ENCODE measurements at regions not wholly inside any gene's neighbourhood (a gene's known extent, or its start where the extent isn't known, plus 50 kb on each side); places are given as distances from the start of the nearest gene placed in this dataset.

- Histone ChIP-seq H3K4me3 (ENCODE audit: low read length in 3 of 3) (no peak overlapping the region), H3K36me3 (ENCODE audit: control insufficient read depth in 3 of 3, insufficient read depth in 3 of 3, low read length in 3 of 3) (no peaks in the 10 kb centered on the region), H3K9ac (ENCODE audit: low read depth in 1 of 3, low read length in 3 of 3) (no peak overlapping the region), H3K27ac (ENCODE audit: low read depth, low read length) (no peak overlapping the region), H3K4me1 (ENCODE audit: control insufficient read depth in 3 of 3, insufficient read depth in 3 of 3, low read length in 3 of 3) (no peaks in the 10 kb centered on the region), H3K27me3 (ENCODE audit: control insufficient read depth in 3 of 3, insufficient read depth in 3 of 3, low read length in 3 of 3) (no peaks in the 10 kb centered on the region), H3K9me3 (ENCODE audit: control insufficient read depth in 3 of 3, low read length in 3 of 3) (no peaks in the 10 kb centered on the region)
These were observed 629.6 kb upstream of the FANCL start for GRCh38 chr2:58870704-58871103.

- H3K27me3 ChIP-seq (ENCODE audit: control insufficient read depth in 3 of 3, insufficient read depth in 3 of 3, low read length in 3 of 3), result no peaks in the 10 kb centered on the region
- H3K9ac ChIP-seq (ENCODE audit: low read depth in 1 of 3, low read length in 3 of 3), result no peak overlapping the region
- H3K27ac ChIP-seq (ENCODE audit: low read depth, low read length), result no peak overlapping the region
- H3K4me3 ChIP-seq (ENCODE audit: low read length in 3 of 3), result no peak overlapping the region
- H3K36me3 ChIP-seq (ENCODE audit: control insufficient read depth in 3 of 3, insufficient read depth in 3 of 3, low read length in 3 of 3), result no peaks in the 10 kb centered on the region
- no peaks in the 10 kb centered on the region for H3K4me1 ChIP-seq (ENCODE audit: control insufficient read depth in 3 of 3, insufficient read depth in 3 of 3, low read length in 3 of 3)
- H3K9me3 ChIP-seq (ENCODE audit: control insufficient read depth in 3 of 3, low read length in 3 of 3), result no peaks in the 10 kb centered on the region
These were observed 625.8 kb upstream of the FANCL start for GRCh38 chr2:58866946-58867345.

GRCh38 chr2:58866527-58866926, 625.4 kb upstream of the FANCL start:
- Histone ChIP-seq H3K4me3 (ENCODE audit: low read length in 3 of 3) (no peak overlapping the region), H3K27ac (ENCODE audit: low read depth, low read length) (no peak overlapping the region), H3K4me1 (ENCODE audit: control insufficient read depth in 3 of 3, insufficient read depth in 3 of 3, low read length in 3 of 3) (no peaks in the 10 kb centered on the region), H3K27me3 (ENCODE audit: control insufficient read depth in 3 of 3, insufficient read depth in 3 of 3, low read length in 3 of 3) (no peaks in the 10 kb centered on the region), H3K9ac (ENCODE audit: low read depth in 1 of 3, low read length in 3 of 3) (no peak overlapping the region), H3K36me3 (ENCODE audit: control insufficient read depth in 3 of 3, insufficient read depth in 3 of 3, low read length in 3 of 3) (no peaks in the 10 kb centered on the region), H3K9me3 (ENCODE audit: control insufficient read depth in 3 of 3, low read length in 3 of 3) (no peaks in the 10 kb centered on the region)

DNA sequence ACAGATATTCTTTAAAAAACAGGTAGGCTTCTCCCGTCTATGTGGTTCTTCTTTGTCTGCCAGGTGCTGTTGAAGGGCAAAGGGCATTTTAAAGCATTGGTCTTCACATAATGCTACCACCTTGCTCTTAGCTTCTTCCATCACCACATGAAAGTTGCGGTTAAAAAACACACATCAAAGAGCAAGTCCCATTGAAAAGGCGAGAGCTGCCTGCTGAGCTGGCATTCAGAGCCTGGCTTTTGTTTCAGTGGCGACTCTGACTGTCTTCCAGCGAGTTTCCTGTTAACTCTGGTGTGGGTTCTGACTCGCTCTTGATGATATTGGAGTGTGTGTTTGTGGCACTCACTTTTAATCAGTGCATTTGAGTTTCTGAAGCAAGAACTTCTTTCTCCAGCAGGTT, 624.9 kb upstream of the FANCL start:
- Histone ChIP-seq H3K27me3 (ENCODE audit: control insufficient read depth in 3 of 3, insufficient read depth in 3 of 3, low read length in 3 of 3) (no peaks in the 10 kb centered on the region), H3K27ac (ENCODE audit: low read depth, low read length) (no peak overlapping the region), H3K9me3 (ENCODE audit: control insufficient read depth in 3 of 3, low read length in 3 of 3) (no peaks in the 10 kb centered on the region), H3K4me1 (ENCODE audit: control insufficient read depth in 3 of 3, insufficient read depth in 3 of 3, low read length in 3 of 3) (no peaks in the 10 kb centered on the region), H3K36me3 (ENCODE audit: control insufficient read depth in 3 of 3, insufficient read depth in 3 of 3, low read length in 3 of 3) (no peaks in the 10 kb centered on the region), H3K9ac (ENCODE audit: low read depth in 1 of 3, low read length in 3 of 3) (no peak overlapping the region), H3K4me3 (ENCODE audit: low read length in 3 of 3) (no peak overlapping the region)

- H3K36me3 ChIP-seq (ENCODE audit: control insufficient read depth in 3 of 3, insufficient read depth in 3 of 3, low read length in 3 of 3), result no peaks in the 10 kb centered on the region
- H3K4me1 ChIP-seq (ENCODE audit: control insufficient read depth in 3 of 3, insufficient read depth in 3 of 3, low read length in 3 of 3), result no peaks in the 10 kb centered on the region
- no peak overlapping the region for H3K9ac ChIP-seq (ENCODE audit: low read depth in 1 of 3, low read length in 3 of 3)
These were observed 624.3 kb upstream of the FANCL start for GRCh38 chr2:58865436-58865835.

GRCh38 chr2:58862244-58862643, 621.1 kb upstream of the FANCL start:
- H3K36me3 ChIP-seq (ENCODE audit: control insufficient read depth in 3 of 3, insufficient read depth in 3 of 3, low read length in 3 of 3), result no peaks in the 10 kb centered on the region
- no peaks in the 10 kb centered on the region for H3K9me3 ChIP-seq (ENCODE audit: control insufficient read depth in 3 of 3, low read length in 3 of 3)
- H3K4me1 ChIP-seq (ENCODE audit: control insufficient read depth in 3 of 3, insufficient read depth in 3 of 3, low read length in 3 of 3), result no peaks in the 10 kb centered on the region
- no peak overlapping the region for H3K4me3 ChIP-seq (ENCODE audit: low read length in 3 of 3)
- H3K9ac ChIP-seq (ENCODE audit: low read depth in 1 of 3, low read length in 3 of 3), result no peak overlapping the region
- H3K27me3 ChIP-seq (ENCODE audit: control insufficient read depth in 3 of 3, insufficient read depth in 3 of 3, low read length in 3 of 3), result no peaks in the 10 kb centered on the region
- no peak overlapping the region for H3K27ac ChIP-seq (ENCODE audit: low read depth, low read length)

More at GRCh38 chr2:58865436-58865835, 624.3 kb upstream of the FANCL start:
- Histone ChIP-seq H3K4me3 (ENCODE audit: low read length in 3 of 3) (no peak overlapping the region), H3K27me3 (ENCODE audit: control insufficient read depth in 3 of 3, insufficient read depth in 3 of 3, low read length in 3 of 3) (no peaks in the 10 kb centered on the region), H3K9me3 (ENCODE audit: control insufficient read depth in 3 of 3, low read length in 3 of 3) (no peaks in the 10 kb centered on the region), H3K27ac (ENCODE audit: low read depth, low read length) (no peak overlapping the region)

DNA sequence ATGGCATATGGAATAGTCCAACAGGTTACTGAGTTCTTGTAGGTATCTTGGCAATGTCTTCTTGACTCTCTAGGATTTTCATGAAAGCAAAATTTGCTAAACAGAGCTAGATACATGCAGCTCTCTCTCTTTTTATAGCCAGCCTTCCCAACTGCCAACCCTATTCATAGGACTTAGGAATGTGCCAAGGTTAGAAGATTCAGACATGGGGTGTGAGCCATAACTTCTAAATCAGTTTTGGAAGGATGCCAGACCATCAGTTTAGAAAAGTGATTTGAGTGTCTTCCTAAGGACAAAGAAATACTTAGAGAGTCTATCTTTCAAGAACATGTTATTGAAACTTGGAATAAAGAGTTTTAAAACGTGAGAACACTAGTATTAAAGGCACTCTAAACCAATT, 619.5 kb upstream of the FANCL start:
- no peak overlapping the region for H3K4me3 ChIP-seq (ENCODE audit: low read length in 3 of 3)
- H3K9ac ChIP-seq (ENCODE audit: low read depth in 1 of 3, low read length in 3 of 3), result no peak overlapping the region
- H3K36me3 ChIP-seq (ENCODE audit: control insufficient read depth in 3 of 3, insufficient read depth in 3 of 3, low read length in 3 of 3), result no peaks in the 10 kb centered on the region
- no peaks in the 10 kb centered on the region for H3K9me3 ChIP-seq (ENCODE audit: control insufficient read depth in 3 of 3, low read length in 3 of 3)
- no peaks in the 10 kb centered on the region for H3K4me1 ChIP-seq (ENCODE audit: control insufficient read depth in 3 of 3, insufficient read depth in 3 of 3, low read length in 3 of 3)
- H3K27ac ChIP-seq (ENCODE audit: low read depth, low read length), result no peak overlapping the region
- no peaks in the 10 kb centered on the region for H3K27me3 ChIP-seq (ENCODE audit: control insufficient read depth in 3 of 3, insufficient read depth in 3 of 3, low read length in 3 of 3)

GRCh38 chr2:58856100-58856499, 615.0 kb upstream of the FANCL start:
- Histone ChIP-seq H3K9ac (ENCODE audit: low read depth in 1 of 3, low read length in 3 of 3) (no peak overlapping the region), H3K36me3 (ENCODE audit: control insufficient read depth in 3 of 3, insufficient read depth in 3 of 3, low read length in 3 of 3) (no peaks in the 10 kb centered on the region), H3K27ac (ENCODE audit: low read depth, low read length) (no peak overlapping the region), H3K27me3 (ENCODE audit: control insufficient read depth in 3 of 3, insufficient read depth in 3 of 3, low read length in 3 of 3) (no peaks in the 10 kb centered on the region), H3K4me1 (ENCODE audit: control insufficient read depth in 3 of 3, insufficient read depth in 3 of 3, low read length in 3 of 3) (no peaks in the 10 kb centered on the region), H3K4me3 (ENCODE audit: low read length in 3 of 3) (no peak overlapping the region), H3K9me3 (ENCODE audit: control insufficient read depth in 3 of 3, low read length in 3 of 3) (no peaks in the 10 kb centered on the region)

DNA sequence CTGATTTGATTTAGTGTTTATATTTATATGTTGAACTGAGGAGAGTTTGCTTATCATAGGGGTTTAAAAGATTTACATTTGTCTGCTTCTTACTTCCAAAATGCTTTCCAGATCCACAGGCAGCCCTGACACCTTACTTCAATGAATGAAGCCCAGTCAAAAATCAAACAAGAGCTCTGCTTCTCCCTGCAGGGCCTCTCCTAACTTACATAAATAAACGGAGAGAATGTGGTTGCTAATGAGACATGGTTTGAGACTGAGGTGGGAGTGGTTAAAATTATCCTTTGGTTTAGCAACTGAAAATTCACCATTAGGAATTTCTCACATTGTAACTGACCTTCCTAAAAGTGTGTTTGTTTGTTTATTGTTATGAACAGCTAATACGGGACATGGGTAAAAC, 612.3 kb upstream of the FANCL start:
- Histone ChIP-seq H3K4me3 (ENCODE audit: low read length in 3 of 3) (no peak overlapping the region), H3K36me3 (ENCODE audit: control insufficient read depth in 3 of 3, insufficient read depth in 3 of 3, low read length in 3 of 3) (no peaks in the 10 kb centered on the region), H3K4me1 (ENCODE audit: control insufficient read depth in 3 of 3, insufficient read depth in 3 of 3, low read length in 3 of 3) (no peaks in the 10 kb centered on the region), H3K9me3 (ENCODE audit: control insufficient read depth in 3 of 3, low read length in 3 of 3) (no peaks in the 10 kb centered on the region), H3K9ac (ENCODE audit: low read depth in 1 of 3, low read length in 3 of 3) (no peak overlapping the region), H3K27me3 (ENCODE audit: control insufficient read depth in 3 of 3, insufficient read depth in 3 of 3, low read length in 3 of 3) (no peaks in the 10 kb centered on the region), H3K27ac (ENCODE audit: low read depth, low read length) (no peak overlapping the region)

GRCh38 chr2:58852905-58853304, 611.8 kb upstream of the FANCL start:
- no peaks in the 10 kb centered on the region for H3K27me3 ChIP-seq (ENCODE audit: control insufficient read depth in 3 of 3, insufficient read depth in 3 of 3, low read length in 3 of 3)
- no peaks in the 10 kb centered on the region for H3K4me1 ChIP-seq (ENCODE audit: control insufficient read depth in 3 of 3, insufficient read depth in 3 of 3, low read length in 3 of 3)
- no peaks in the 10 kb centered on the region for H3K36me3 ChIP-seq (ENCODE audit: control insufficient read depth in 3 of 3, insufficient read depth in 3 of 3, low read length in 3 of 3)
- no peak overlapping the region for H3K9ac ChIP-seq (ENCODE audit: low read depth in 1 of 3, low read length in 3 of 3)
- no peak overlapping the region for H3K4me3 ChIP-seq (ENCODE audit: low read length in 3 of 3)
- H3K9me3 ChIP-seq (ENCODE audit: control insufficient read depth in 3 of 3, low read length in 3 of 3), result no peaks in the 10 kb centered on the region
- H3K27ac ChIP-seq (ENCODE audit: low read depth, low read length), result no peak overlapping the region

DNA sequence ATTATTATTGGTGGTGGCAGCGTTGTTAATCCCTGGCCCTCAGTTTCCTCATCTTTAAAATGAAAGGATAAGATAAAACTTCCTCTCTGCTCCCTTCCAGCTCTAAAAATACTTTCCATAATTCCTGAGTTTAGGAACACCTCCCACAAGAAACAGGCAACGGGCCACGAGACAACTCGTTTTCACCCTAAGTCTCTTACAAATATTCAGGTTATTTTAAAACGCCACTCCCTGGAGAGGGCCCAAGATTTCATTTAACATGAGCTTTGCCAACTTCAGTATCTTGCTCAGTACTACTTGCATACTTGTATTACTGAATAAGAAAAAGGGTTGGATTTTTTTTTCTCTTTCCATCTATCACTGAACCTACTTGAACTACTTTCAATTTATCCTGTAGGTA, 611.1 kb upstream of the FANCL start:
- Histone ChIP-seq H3K9ac (ENCODE audit: low read depth in 1 of 3, low read length in 3 of 3) (no peak overlapping the region), H3K4me3 (ENCODE audit: low read length in 3 of 3) (no peak overlapping the region)

More for the DNA sequence above, 611.1 kb upstream of the FANCL start:
- Histone ChIP-seq H3K27ac (ENCODE audit: low read depth, low read length) (no peak overlapping the region), H3K9me3 (ENCODE audit: control insufficient read depth in 3 of 3, low read length in 3 of 3) (no peaks in the 10 kb centered on the region), H3K4me1 (ENCODE audit: control insufficient read depth in 3 of 3, insufficient read depth in 3 of 3, low read length in 3 of 3) (no peaks in the 10 kb centered on the region), H3K36me3 (ENCODE audit: control insufficient read depth in 3 of 3, insufficient read depth in 3 of 3, low read length in 3 of 3) (no peaks in the 10 kb centered on the region), H3K27me3 (ENCODE audit: control insufficient read depth in 3 of 3, insufficient read depth in 3 of 3, low read length in 3 of 3) (no peaks in the 10 kb centered on the region)

Data from skeletal muscle tissue (tissue), 3 donors.